ENCODE measurements at regions not wholly inside any gene's neighbourhood (a gene's known extent, or its start where the extent isn't known, plus 50 kb on each side); places are given as distances from the start of the nearest gene placed in this dataset.
"Not testable (repeated sequence)": the region's sequence is repeated elsewhere in the genome, so short reads cannot be mapped to it uniquely, and the experiment has no call there.

DNA sequence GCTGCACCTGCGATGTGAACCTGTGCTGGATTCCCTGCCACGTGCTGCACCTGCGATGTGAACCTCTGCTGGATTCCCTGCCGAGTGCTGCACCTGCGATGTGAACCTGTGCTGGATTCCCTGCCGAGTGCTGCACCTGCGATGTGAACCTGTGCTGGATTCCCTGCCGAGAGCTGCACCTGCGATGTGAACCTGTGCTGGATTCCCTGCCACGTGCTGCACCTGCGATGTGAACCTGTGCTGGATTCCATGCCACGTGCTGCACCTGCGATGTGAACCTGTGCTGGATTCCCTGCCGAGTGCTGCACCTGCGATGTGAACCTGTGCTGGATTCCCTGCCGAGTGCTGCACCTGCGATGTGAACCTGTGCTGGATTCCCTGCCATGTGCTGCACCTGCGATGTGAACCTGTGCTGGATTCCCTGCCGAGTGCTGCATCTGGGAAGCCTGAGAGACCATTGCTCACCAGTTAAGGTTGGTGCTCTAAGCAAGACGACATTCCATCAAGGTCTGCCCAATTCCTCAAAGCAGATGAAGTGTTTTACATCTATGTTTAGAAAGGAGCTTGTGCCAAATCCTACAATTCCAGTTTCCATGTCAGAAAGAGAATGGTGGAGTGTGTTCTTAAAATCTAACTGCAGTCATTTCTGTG lies 176.5 kb upstream of the B3GAT1 start:
- DNase-seq (ENCODE audit: low read depth): not testable (repeated sequence)

DNA sequence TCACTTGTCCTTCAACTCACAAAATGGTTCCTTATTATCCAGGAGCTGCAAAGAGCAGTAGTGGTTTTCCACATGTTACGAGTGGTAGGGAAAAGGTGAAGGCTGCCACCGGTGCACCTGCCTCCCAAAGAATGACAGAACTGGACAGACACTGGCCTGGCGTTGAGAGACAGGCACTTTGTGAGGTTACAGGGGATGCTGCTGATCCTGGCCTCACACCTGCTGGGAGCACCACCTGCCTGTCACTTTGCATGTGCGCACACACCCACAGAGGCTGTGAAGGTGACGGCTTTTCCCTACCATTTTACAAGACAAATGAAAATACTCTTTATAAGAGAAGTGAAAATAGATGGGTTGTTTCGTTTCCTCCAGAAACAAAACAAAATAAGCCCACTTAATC lies 175.3 kb upstream of the B3GAT1 start:
- DNase-seq (ENCODE audit: low read depth): no peak

DNA sequence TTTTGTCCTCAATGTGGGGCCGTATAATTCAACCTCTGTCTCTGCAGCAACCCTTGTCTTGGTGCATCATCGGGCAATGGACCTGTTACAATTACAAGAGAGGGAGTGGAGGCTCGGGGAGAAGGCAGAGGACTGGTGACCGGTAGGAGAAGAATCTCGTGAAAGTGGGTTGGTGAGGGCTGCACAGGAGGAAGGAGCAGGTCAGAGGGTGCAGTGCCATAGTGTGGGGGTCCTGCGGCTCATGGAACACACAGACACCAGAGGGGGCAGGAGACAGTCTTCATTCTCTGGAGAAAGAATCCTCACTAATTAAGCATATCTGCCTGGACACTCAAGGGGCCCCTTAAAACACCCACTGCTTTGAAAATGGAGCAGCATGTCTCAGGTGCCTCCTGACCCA lies 174.7 kb upstream of the B3GAT1 start:
- no peak for DNase-seq (ENCODE audit: low read depth)

DNA sequence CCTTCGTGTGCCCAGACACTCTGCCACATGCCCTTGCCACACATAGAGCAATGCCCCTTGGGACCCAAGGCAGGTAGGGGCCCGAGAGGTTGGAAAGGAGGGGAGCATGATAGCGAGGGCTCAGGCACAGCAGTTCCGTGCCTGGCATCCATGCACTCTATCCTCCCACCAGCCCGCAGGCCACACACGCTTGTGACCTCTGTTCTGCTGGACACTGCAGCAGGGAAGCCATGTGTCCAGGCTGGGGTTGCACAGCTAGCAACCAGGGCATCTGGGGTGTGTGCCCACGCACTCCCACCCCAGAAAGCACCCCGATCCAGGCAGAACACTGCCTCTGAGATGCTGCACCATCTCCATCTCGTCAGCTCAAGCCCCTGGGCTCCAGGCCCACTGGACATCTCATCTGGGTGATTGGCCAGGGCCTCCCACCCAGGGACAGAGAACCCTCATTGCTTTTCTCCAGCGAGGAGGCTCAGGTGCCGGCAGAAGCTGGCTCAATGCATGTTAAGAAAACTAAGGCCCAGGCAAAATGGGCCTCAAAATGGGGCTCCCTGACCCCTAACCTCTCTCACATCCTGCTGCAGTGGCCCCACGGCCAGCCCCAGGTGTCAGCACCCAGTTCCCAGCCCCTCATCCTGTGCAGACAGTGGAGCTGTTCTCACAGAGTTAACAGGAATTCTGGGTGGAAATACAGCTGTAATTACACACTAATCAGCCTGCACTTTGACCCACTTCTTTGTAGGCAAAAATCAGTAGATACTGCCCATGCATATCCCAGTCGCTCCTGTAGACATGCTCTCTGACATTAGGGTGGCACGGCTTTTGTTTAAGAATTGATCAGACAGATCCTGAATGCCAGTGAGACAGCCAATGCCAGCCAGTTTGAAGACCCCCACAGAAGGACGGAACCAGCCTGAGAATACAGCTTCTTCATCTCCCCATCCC lies 173.9 kb upstream of the B3GAT1 start:
- DNase-seq (ENCODE audit: low read depth): no peak

DNA sequence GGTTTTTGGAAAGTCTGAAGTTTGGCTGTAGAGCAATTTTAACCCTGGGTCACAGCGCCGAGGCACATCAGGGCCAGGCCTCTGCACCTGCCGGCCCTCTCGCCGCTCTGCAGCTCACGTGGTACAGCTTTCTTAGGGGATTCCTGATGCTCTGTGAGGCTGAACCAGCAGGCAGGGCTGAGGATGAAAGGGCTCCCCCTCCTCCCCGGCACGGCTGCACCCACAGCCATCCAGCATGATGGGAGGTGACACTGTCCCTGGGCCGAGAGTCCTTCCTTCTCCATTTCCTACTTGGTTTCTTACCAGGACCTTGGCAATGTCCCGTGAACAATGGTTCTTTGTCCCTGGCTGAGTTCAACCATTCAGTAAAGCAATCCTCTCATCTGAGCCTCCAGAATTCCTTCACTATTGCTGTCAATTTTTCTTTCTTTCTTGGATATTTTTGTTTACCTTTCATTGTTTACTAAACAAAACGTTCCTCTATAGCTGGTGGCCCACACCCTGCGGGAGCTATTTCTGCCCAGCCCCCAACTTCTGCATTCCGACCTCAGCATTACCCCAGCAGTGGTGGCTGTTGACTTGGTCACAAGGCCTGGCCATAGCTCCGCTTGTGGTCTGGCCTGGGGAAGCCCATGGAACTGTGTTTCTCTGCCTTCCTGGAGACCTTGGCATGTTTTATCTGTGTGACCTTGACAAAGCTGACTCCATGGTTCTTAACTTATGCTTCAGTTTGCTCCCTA lies 172.8 kb upstream of the B3GAT1 start:
- no peak for DNase-seq (ENCODE audit: low read depth)

DNA sequence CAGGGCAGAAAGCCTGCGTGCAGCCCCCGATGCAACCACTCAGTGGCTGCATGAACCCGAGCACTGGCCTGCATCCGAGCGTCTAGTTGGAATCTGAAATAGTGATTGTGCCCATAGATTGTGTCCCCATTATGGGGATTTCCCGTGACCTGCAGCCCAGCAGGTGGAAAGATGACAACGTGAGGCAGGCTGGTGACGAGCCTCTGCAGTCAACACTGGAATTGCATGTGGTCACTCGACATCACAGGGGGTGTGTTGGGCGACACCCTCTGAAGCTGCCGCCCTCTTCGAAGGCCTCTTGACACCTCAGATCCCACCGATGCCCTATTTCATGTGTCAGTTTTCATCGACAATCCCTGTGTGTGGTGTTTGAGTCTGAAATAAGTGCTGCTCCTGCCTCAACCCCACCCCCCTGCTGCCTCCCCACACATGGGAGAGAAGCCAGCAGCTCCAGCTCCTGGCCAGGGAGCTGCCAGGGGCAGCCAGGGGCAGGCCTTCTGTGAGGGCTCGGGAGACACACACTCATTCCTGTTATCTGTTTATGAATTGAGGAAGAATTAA lies 172.0 kb upstream of the B3GAT1 start:
- DNase-seq (ENCODE audit: low read depth): no peak

DNA sequence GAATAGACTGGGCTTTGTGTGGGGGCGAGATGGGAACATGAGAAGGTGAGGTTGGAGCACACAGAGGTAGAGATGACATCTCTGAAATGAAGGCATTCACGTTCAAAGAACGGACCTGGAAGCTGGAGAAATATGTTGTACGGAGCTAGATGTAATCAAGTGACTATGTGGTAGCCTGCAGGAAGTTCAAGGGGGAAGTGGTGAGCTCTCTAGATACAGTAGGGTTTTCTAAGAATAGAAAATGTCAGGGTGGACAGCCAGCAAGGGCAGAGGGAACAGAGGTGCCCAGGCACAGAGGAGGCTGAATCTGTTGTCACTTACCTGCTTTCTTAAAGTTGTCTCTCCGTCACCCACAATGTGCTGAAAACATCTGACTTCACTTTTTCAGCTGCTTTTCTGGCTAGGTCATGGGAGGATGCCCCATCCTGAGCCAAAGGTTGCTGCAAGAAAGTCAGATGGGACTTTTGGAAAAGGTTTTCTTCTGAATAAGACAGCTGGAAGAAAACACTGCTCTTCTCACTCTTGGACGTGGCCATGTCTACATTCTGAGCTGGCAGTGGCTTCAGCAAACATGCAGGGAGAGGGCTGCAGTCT lies 171.5 kb upstream of the B3GAT1 start:
- no peak for DNase-seq (ENCODE audit: low read depth)

DNA sequence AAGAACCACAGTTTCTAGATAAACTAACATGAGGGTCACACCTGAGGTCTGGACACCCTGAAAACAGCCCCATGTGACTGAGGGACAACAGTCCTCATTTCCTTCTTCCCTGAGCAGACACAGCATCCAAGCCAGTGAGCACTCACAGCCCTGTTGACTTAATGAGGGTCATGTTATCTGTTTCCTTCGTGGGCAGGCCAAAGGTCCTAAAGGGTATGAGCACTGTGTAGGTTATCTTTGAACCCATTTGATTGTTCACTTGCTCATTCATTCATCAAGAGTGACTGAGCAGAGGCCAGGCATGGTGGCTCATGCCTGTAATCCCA lies 170.7 kb upstream of the B3GAT1 start:
- DNase-seq (ENCODE audit: low read depth): no peak

DNA sequence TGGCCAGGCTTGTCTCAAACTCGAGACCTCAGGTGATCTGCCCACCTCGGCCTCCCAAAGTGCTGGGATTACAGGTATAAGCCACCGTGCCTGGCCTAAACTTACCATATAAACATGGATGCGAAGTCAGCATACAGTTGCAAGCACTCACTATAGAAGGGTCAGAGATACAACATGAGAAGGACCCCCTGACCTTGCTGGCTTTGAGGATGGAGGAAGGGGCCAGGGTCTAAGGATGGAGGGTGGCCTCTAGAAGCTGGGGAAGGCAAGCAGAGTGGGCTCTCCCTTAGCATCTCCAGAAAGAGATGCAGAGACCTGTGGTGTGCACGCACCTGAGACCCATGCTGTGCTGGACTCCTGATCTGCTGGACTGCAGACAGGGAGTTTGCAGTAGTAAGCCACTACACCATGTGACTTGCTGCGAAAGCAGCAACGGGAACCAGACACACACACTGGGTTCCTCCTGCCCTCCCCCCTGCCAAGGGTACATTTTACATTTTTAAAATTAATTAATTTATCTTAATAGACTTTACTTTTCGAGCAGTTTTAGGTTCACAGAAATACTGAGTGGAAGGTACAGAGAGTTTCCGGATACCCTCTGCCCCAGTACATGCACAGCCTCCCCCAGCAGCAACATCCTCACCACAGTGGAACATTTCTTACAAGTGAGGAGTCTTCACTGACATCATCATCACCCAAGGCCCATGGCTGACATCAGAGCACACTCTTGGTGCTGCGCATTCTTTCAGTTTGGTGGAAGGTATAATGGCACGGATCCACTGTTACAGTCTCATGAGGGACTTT lies 170.1 kb upstream of the B3GAT1 start:
- DNase-seq (ENCODE audit: low read depth): no peak

DNA sequence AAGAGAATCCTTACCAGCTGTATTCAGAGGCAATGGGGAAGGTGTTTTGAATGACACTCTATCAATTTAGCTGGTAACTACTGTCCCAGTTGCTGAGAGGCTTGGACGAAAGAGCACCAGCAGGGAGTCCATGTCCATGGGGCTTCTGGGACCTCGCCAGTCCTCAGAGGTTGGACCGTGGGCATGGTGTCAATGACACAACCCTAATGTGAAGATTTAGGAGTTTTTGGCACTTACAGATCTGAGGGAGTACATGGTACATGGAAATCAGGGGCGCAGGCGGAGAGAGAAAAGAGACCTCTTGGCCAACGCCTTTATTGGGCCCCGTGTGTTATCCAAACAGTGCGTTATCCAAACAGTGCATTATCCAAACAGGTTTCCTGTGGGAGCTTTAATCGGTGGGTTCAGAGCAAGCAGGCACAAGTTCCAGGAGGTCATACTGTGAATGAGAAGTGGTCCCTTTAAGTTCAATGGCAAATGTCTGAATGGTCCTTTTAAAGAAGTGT lies 169.1 kb upstream of the B3GAT1 start:
- no peak for DNase-seq (ENCODE audit: low read depth)

DNA sequence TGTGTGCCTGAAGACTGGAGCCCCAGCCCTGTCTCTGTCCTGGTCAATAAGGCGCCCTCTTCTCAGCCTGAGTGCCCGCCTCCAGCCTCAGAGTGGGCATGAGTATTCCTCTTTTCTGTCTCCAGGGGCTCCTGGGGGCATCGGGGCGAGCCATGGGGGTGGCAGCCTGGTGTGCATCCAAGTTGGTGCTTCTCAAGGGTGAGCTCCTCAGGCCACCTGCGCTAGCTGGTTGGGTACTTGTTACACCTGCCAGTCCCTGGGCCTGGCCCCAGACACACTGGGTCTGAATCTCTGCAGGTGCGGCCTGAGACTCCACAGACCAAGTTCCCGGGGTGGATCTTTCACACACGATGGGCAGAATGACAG lies 168.6 kb upstream of the B3GAT1 start:
- DNase-seq (ENCODE audit: low read depth): no peak

DNA sequence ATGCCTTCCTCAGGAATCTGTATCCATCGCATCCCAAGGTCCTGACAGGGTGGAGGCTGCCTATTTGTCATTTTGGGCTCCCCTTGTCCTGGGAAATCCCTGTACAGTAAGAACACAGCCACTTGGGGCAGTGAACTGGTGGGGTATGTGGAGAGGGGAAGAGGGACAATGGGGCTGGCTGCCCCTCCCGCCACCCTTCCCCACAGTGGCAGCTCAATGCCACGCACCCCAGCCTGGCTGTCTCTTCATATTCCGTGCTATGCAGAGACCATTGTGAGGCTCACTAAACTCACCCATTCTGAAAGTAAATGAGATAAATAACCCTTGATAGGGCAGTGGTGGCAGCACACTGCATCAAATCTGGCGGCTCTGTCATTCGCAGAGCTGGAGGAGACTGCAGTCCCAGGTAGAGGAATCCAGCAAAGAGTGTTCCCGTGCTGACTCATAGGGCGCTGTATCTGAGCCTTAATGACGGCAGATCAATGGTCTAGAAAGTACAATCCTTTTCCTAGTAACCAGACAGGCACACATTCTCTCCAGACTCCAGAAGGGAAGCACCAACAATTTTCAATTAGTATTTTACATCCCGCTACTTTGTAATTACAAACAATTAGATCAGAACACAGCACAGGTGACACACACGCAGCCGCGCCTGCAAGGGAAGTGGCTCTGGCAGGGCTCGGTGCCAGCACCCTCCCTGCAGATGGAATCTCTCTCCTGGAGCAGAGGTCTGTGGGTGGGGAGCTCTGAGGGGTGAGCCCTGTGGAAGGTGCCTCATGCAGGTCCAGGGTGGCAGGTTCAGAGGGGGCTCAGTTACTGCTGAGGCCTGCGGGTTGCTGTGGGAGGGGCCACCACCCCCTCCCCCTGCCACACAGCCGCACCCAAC lies 167.9 kb upstream of the B3GAT1 start:
- no peak for DNase-seq (ENCODE audit: low read depth)

DNA sequence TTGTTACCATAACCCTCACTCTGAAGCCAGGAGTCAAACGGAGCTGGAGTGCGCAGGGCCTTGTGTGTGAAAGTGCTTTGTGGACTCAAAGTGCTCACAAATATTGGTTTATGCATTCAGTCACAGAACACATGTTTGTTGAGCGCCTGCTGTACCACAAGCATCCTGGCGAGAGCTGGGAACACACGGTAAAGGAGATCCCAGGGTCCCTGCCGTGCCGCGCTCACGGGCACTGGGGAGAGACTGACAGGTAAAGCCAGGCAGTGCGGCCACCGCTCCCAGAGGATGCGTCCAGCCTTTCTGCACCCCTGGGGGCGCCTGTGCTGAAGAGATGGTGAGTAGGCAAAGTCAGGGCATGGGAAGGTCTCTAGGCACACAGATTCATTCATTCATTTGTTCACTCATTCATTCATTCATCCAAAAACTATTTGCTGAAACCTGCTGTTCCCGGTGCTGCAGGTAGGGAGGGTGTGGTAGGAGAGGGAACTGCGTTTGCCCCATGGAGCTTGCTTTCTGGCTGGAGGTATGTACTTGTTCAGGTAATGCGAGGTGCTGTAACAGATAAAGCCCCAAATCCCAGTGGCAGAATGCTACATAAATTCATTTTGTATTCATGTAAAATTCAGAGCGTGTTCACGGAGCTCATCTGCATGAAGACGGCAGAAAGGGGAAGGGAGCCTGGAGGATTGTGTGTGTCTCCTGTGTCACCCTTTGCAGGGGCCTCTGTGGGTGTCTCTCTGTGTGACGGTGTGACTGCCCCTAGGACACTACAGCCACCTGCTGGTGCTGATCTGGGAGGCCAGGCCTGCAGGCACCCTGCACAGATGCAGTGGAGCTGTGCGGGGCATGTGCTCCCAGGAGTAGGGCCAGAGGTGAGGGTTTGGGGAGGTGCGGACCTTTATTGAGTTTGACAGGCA lies 167.0 kb upstream of the B3GAT1 start:
- no peak for DNase-seq (ENCODE audit: low read depth)

DNA sequence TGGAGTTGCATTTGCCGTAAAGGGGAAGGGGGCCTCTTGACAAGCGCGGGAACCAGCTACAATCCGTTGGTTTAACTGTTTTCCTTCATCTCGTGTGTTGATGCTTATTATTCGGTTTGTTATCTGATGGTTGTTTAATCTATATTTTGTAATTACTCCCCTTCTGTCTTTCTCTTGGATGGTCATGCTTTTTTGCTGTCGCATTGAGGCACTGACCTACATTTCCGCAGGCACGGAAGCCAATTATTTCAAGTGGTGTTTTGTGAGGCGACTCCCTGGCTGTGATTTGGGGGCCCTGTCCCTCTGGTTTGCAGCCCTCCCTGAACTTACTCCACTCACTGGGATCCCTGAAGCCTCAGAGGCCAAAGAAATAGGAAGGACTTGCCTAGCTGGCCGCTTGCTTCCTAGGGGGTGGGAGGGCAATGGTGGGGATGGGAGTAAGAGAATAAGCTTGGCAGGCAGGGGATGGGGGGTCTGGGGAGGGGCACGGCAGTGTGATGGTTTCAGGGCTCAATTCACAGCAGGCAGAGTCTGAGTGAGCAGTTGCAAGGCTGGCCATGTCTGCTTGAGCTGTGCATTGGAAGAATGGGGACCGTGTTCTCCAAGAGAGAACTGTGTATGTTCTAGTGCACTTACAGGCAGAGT lies 165.8 kb upstream of the B3GAT1 start:
- no peak for DNase-seq (ENCODE audit: low read depth)

DNA sequence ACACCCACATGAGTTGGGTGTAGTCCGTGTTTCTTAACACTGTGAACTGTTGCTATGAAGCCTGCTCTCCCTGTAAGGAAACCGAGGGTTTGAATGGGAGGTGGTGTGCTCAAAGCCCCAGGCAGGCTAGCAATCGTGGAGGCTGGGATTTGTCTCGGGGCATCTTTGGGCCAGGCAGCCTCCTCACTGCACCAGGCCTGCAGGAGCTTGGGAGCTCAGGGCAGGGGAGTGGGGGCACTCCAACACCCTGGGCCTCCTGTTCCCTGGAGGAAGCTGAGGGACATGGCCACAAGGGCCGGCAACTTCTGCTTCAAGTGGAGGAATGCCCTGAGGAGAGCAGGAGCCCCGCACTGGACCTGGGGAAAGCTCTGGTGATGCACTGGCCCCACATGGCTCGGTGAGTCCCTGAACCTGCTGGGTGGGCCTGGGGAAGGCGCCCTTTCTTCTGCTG lies 164.7 kb upstream of the B3GAT1 start:
- no peak for DNase-seq (ENCODE audit: low read depth)

DNA sequence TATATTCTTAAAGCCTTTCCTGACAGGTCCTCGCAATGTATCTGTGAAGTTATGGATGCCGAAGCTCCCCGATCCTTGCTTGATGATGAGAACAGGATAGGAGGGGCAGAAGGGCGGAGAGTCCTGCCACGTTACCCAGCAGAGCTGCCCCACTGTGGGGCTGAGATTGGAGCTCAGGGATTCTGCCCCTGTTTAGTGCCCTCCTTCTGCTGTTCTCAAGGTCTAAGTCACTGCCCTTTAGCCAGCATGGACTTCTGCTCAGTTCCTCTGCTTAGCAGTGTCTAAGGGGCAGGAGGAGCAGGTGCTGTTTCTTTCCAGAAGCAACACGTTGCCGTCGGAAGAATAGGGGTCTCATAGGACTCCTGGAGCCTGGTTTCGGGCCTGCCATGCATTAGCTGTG lies 164.2 kb upstream of the B3GAT1 start:
- DNase-seq (ENCODE audit: low read depth): no peak

DNA sequence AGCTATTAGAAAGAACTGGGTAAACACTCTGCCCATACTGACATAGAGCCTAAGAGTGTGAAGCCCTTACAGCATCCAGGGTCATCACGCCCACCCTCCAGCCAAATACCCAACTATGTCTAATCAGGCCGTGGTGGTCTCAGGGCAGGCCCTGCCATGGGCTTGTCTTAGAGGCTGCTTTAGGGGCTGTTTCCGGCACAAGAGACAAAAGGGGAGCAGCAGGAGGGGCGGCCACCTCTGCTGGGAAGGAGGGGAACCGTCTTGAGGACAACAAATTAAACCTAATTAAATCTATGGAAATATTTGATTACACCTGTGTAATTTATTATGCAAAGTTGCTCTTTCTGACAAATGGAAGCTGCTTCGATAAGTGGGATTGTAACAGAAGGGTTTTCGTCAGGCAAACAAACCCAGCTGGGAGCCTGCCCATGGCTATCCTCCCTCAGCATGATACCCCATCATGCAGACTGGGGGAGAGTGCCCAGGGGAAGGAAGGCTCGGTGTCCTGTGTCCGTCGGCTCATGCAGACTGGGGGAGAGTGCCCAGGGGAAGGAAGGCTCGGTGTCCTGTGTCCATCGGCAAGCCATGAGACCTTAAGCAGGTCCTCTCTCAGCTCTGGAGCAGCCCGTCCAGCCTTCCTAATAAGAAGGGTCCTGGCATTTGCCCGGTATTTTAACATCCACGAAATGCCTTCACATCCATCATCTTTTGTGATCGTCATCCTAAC lies 163.6 kb upstream of the B3GAT1 start:
- DNase-seq (ENCODE audit: low read depth): no peak

DNA sequence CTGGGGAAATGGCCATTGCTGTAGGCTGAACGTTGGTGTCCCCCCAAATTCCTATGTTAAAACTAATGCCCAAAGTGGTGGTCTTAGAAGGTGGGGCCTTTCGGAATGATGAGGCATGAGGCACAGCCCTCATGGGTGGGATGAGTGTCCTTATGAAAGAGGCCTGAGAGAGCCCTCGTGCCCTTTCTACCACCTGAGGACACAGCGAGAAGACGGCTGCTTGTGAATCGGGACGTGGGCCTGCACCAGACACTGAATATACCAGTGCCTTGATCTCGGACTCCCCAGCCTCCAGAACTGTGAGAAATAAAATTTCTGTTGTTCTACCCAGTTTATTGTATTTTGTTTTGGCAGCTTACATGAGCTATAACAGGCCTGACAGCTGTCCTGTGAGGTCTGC lies 162.9 kb upstream of the B3GAT1 start:
- no peak for DNase-seq (ENCODE audit: low read depth)

Data from fibroblast of the conjunctiva (primary cell).